HG02759 (cell line): ENCODE measurements at regions not wholly inside any gene's neighbourhood (a gene's known extent, or its start where the extent isn't known, plus 50 kb on each side); places are given as distances from the start of the nearest gene placed in this dataset.

Experiments used
- ATAC-seq: cut with Tn5 transposase; IDR thresholded peaks from one replicate; pipeline ENCODE4 v1.9.1; 2021; ENCODE audit warnings: mild to moderate bottlenecking, moderate library complexity; ENCODE audit not compliant: unreplicated experiment

GRCh38 chr15:62599791-62600777, 435.0 kb upstream of the C2CD4B start:
- ATAC-seq, result no peak

- no peak for ATAC-seq
Observed at GRCh38 chr15:62601777-62602545, 436.9 kb upstream of the C2CD4B start.

- ATAC-seq, result no peak
Observed at GRCh38 chr15:62603742-62604141, 438.7 kb upstream of the C2CD4B start.

- no peak for ATAC-seq
Observed at GRCh38 chr15:62605282-62605681, 437.3 kb upstream of the TPM1 start.

GRCh38 chr15:62606376-62607113, 436.0 kb upstream of the TPM1 start:
- ATAC-seq, result no peak

GRCh38 chr15:62607114-62607462, 435.5 kb upstream of the TPM1 start:
- no peak for ATAC-seq

- no peak for ATAC-seq
Observed at GRCh38 chr15:62607643-62608042, 434.9 kb upstream of the TPM1 start.

GRCh38 chr15:62608369-62608768, 434.2 kb upstream of the TPM1 start:
- no peak for ATAC-seq

- ATAC-seq, result no peak
Observed at GRCh38 chr15:62610265-62610869, 432.2 kb upstream of the TPM1 start.

GRCh38 chr15:62611002-62611401, 431.5 kb upstream of the TPM1 start:
- ATAC-seq, result no peak

GRCh38 chr15:62612183-62612733, 430.3 kb upstream of the TPM1 start:
- ATAC-seq, result no peak

GRCh38 chr15:62612771-62613170, 429.8 kb upstream of the TPM1 start:
- no peak for ATAC-seq

GRCh38 chr15:62616746-62617145, 425.8 kb upstream of the TPM1 start:
- no peak for ATAC-seq

GRCh38 chr15:62617741-62618140, 424.8 kb upstream of the TPM1 start:
- ATAC-seq, result no peak

- ATAC-seq, result no peak
Observed at GRCh38 chr15:62618432-62618831, 424.1 kb upstream of the TPM1 start.

GRCh38 chr15:62618846-62619504, 423.6 kb upstream of the TPM1 start:
- ATAC-seq, result no peak

GRCh38 chr15:62619526-62619925, 423.0 kb upstream of the TPM1 start:
- no peak for ATAC-seq

- no peak for ATAC-seq
Observed at GRCh38 chr15:62622775-62623174, 419.8 kb upstream of the TPM1 start.

GRCh38 chr15:62624547-62625378, 417.8 kb upstream of the TPM1 start:
- ATAC-seq, result peak; percentile 75
